ENCODE measurements at regions not wholly inside any gene's neighbourhood (a gene's known extent, or its start where the extent isn't known, plus 50 kb on each side); places are given as distances from the start of the nearest gene placed in this dataset.

GRCh38 chr3:124601190-124601589 is 129.1 kb upstream of the UMPS start:
- no peaks in the 10 kb centered on the region for H3K79me2 ChIP-seq (ENCODE audit: control insufficient read depth in 1 of 2, insufficient read depth in 2 of 2, low read length in 2 of 2)
- H4K20me1 ChIP-seq (replicated peaks in 1 of 2; ENCODE audit: control insufficient read depth in 1 of 2, insufficient read depth in 2 of 2, low read length in 2 of 2): no peaks in the 10 kb centered on the region
- no peak overlapping the region for H4K5ac ChIP-seq (ENCODE audit: insufficient read length, low read depth, low read length)
- H3K14ac ChIP-seq (ENCODE audit: insufficient read length): no peak overlapping the region
- no peak overlapping the region for H3K27ac ChIP-seq (ENCODE audit: low read depth, low read length)
- DNase-seq (ENCODE audit: low read depth in 1 of 2, low spot score in 2 of 2) (no peak), FAIRE-seq (no peak)
- H3K79me1 ChIP-seq (ENCODE audit: low read depth, low read length): no peaks in the 10 kb centered on the region
- no peak overlapping the region for H3K56ac ChIP-seq (replicated peaks; ENCODE audit: insufficient read length, low read depth, low read length)
- no peak overlapping the region for H3K4me3 ChIP-seq (ENCODE audit: extremely low read depth in 1 of 4, insufficient read depth in 2 of 4, low read depth in 3 of 4, low read length in 4 of 4)
- POLR2A ChIA-PET (ENCODE audit: partially characterized antibody): no interaction called here
- no peak overlapping the region for H3K18ac ChIP-seq (ENCODE audit: extremely low read depth, low read length)
- H2BK12ac ChIP-seq (ENCODE audit: low read depth, low read length): no peak overlapping the region
- no peak overlapping the region for H2BK15ac ChIP-seq (ENCODE audit: low read length)
- no peaks in the 10 kb centered on the region for H3K9me3 ChIP-seq (ENCODE audit: insufficient read depth in 2 of 2, low read depth in 1 of 2, low read length in 1 of 2)
- no peak overlapping the region for H2BK20ac ChIP-seq (ENCODE audit: low read length)
- no peaks in the 10 kb centered on the region for H3K27me3 ChIP-seq (replicated peaks in 1 of 4; ENCODE audit: control insufficient read depth in 3 of 4, extremely low read depth in 1 of 4, insufficient read depth in 3 of 4, low read length in 3 of 4)
- H3K23ac ChIP-seq (ENCODE audit: insufficient read length): no peak overlapping the region
- H3K4me1 ChIP-seq (replicated peaks in 1 of 4; ENCODE audit: control insufficient read depth in 3 of 4, insufficient read depth in 4 of 4, low read length in 3 of 4): no peaks in the 10 kb centered on the region
- no peak overlapping the region for H3K9ac ChIP-seq (replicated peaks in 1 of 4; ENCODE audit: extremely low read depth in 1 of 4, low read depth in 3 of 4, low read length in 3 of 4)
- H2BK5ac ChIP-seq (ENCODE audit: low read depth, low read length): no peak overlapping the region
- no peaks in the 10 kb centered on the region for H3K36me3 ChIP-seq (ENCODE audit: control insufficient read depth in 2 of 4, insufficient read depth in 4 of 4, low read length in 3 of 4)
- H3K23me2 ChIP-seq (ENCODE audit: low read depth, low read length): no peaks in the 10 kb centered on the region; the same call in 1 of the 2 replicates
- H4K8ac ChIP-seq (ENCODE audit: extremely low read depth, insufficient read depth, low read length): no peak overlapping the region
- H2AK5ac ChIP-seq (ENCODE audit: low read depth, low read length): no peak overlapping the region
- WGBS, 2 experiments (ENCODE audit: extremely low coverage in 1 of 2, insufficient coverage in 1 of 2, insufficient read length in 1 of 2, insufficient replicate concordance in 2 of 2, low coverage in 1 of 2, low lambda C conversion rate in 2 of 2, missing lambda C conversion rate in 1 of 2): 92% methylated on average over 2 of the region's 2 CpGs; no CpG with 5 or more reads in 1 of the 2 experiments
- CTCF ChIA-PET (ENCODE audit: partially characterized antibody): interaction anchor here (0.7 to 1.3 kb wide), 6 partner anchors 16 to 160 kb away, joined by 3 to 7 read pairs (median 3); no protein-coding TSS in a partner anchor
- H4K91ac ChIP-seq (replicated peaks; ENCODE audit: insufficient read length, low read length): no peak overlapping the region
- H2AFZ ChIP-seq (ENCODE audit: low read length): no peak overlapping the region
- H3K4me2 ChIP-seq (ENCODE audit: insufficient read depth in 1 of 2, low read depth in 2 of 2, low read length in 2 of 2): no peak overlapping the region
- H2BK120ac ChIP-seq (replicated peaks; ENCODE audit: low read depth, low read length): no peak overlapping the region
- no peak overlapping the region for H3K4ac ChIP-seq (replicated peaks; ENCODE audit: insufficient read length, low read depth, low read length)
- TF ChIP-seq RNF2 (IDR thresholded peaks at IDR 0.05; ENCODE audit: borderline replicate concordance, low read depth, low read length, missing control alignments, poor library complexity, severe bottlenecking) (no peak), JUND (IDR thresholded peaks at IDR 0.05; ENCODE audit: low read length) (no peak), SP1 (IDR thresholded peaks at IDR 0.05; ENCODE audit: low read depth, low read length) (no peak), CTCF (IDR thresholded peaks at IDR 0.05; ENCODE audit: control extremely low read depth in 1 of 3, insufficient read depth in 1 of 3, low read depth in 1 of 3, low read length in 3 of 3) (no peak), GABPA (IDR thresholded peaks at IDR 0.05; ENCODE audit: borderline replicate concordance, insufficient read depth, low read length) (no peak), SP2 (IDR thresholded peaks at IDR 0.05; ENCODE audit: low read length) (no peak), PHF8 (conservative IDR thresholded peaks at IDR 0.05; ENCODE audit: low read depth, low read length) (no peak), TAF7 (optimal IDR thresholded peaks at IDR 0.05; ENCODE audit: borderline replicate concordance, low read depth, low read length) (no peak), RXRA (IDR thresholded peaks at IDR 0.05; ENCODE audit: insufficient read depth, low read depth, low read length) (no peak), RAD21 (IDR thresholded peaks at IDR 0.05 in 1 of 2, conservative IDR thresholded peaks at IDR 0.05 in 1 of 2; ENCODE audit: low read depth in 2 of 2, low read length in 2 of 2) (no peak), SIX5 (IDR thresholded peaks at IDR 0.05; ENCODE audit: low read depth, low read length) (no peak), CHD1 (IDR thresholded peaks at IDR 0.05; ENCODE audit: low read depth, low read length) (no peak)
